HL-60 (cell line): ENCODE measurements at regions not wholly inside any gene's neighbourhood (a gene's known extent, or its start where the extent isn't known, plus 50 kb on each side); places are given as distances from the start of the nearest gene placed in this dataset.

Experiments
- DNase-seq, 2 experiments: peaks; one replicate each; pipeline ENCODE4 v3.0.0-alpha.2; 2010 to 2020; ENCODE audit warnings: low read depth in 1 of 2, low spot score in 1 of 2
- H3K27ac ChIP-seq: fragments of 250-450 bp; sonication (Bioruptor Pico); replicated peaks from 2 replicates; pipeline ENCODE4 v1.5.1; 2020; ENCODE audit warnings: mild to moderate bottlenecking, moderate library complexity
- H3K27me3 ChIP-seq: fragments of 250-450 bp; sonication (Bioruptor Pico); 2 replicates; pipeline ENCODE4 v1.5.1; 2021; ENCODE audit warnings: mild to moderate bottlenecking, moderate library complexity; ENCODE audit not compliant: insufficient read depth, poor library complexity, severe bottlenecking
- H3K4me3 ChIP-seq: replicated peaks from 2 replicates; pipeline ENCODE4 v1.5.1; 2011; ENCODE audit warnings: mild to moderate bottlenecking, control low read depth, low read length; ENCODE audit not compliant: insufficient read depth
- GABPA ChIP-seq: IDR thresholded peaks from 2 replicates; pipeline ENCODE4 v1.6.1; 2012; ENCODE audit warnings: low read depth
- POLR2AphosphoS5 ChIP-seq: IDR thresholded peaks from 2 replicates; pipeline ENCODE4 v1.6.1; 2012; ENCODE audit warnings: low read depth
- SPI1 ChIP-seq: IDR thresholded peaks from 2 replicates; pipeline ENCODE4 v1.6.1; 2012; ENCODE audit warnings: low read depth, mild to moderate bottlenecking, borderline replicate concordance
- TF ChIP-seq, protein P1 (sequence below): IDR thresholded peaks from 2 replicates; pipeline ENCODE4 v1.6.1; 2012; ENCODE audit warnings: low read depth; ENCODE audit not compliant: insufficient replicate concordance
- TF ChIP-seq, protein P2 (sequence below): IDR thresholded peaks from one replicate; pipeline ENCODE4 v1.5.1; 2011; ENCODE audit warnings: low read length, control low read depth, inconsistent platforms; ENCODE audit not compliant: insufficient read depth

DNA sequence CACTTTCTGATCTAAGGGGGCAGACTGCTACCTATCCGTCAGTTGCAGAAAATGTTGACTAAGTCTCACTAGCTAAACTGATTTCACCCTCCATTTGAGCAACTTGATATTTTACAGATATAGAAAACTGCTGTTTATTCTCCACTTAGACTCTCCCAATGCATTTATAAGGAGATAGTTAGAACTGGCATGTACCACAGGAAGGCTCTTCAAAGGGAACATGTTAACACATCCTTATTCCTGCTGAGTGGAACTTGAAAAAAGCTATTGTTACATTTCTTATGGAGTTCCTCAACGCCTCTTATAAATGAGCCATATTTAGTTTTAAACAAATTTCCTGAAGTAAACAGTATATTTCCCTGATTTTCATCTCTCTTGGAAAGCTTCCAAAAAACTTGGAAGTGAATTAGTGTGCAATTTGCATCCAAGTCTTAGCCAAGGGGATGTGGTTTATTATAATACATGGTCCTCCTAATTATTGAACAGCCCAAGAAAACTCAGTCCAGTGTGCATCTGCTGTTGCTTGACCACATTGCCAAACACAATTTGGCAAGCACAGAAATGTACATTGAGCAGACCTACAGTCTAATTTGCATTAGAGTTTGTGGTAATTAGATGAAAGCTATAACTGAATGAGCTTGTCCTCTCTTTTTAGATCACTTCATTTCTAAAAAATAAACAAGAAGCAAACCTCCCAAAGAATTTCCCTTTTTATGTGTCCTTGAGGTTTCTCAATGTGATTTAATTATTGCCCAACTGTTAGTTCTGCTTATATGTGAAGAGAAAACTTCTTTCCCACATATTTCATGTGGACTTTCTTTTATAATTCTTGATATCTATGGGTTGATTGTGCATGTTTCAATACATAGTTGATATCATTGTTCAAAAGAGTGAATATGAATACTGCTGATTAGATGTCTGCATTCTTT, 72.6 kb upstream of the DPH6 start:
- DNase-seq, result no peak
- TF ChIP-seq, protein P1, sequence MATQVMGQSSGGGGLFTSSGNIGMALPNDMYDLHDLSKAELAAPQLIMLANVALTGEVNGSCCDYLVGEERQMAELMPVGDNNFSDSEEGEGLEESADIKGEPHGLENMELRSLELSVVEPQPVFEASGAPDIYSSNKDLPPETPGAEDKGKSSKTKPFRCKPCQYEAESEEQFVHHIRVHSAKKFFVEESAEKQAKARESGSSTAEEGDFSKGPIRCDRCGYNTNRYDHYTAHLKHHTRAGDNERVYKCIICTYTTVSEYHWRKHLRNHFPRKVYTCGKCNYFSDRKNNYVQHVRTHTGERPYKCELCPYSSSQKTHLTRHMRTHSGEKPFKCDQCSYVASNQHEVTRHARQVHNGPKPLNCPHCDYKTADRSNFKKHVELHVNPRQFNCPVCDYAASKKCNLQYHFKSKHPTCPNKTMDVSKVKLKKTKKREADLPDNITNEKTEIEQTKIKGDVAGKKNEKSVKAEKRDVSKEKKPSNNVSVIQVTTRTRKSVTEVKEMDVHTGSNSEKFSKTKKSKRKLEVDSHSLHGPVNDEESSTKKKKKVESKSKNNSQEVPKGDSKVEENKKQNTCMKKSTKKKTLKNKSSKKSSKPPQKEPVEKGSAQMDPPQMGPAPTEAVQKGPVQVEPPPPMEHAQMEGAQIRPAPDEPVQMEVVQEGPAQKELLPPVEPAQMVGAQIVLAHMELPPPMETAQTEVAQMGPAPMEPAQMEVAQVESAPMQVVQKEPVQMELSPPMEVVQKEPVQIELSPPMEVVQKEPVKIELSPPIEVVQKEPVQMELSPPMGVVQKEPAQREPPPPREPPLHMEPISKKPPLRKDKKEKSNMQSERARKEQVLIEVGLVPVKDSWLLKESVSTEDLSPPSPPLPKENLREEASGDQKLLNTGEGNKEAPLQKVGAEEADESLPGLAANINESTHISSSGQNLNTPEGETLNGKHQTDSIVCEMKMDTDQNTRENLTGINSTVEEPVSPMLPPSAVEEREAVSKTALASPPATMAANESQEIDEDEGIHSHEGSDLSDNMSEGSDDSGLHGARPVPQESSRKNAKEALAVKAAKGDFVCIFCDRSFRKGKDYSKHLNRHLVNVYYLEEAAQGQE, result no peak
- no peak for TF ChIP-seq SPI1
- no peak for TF ChIP-seq POLR2AphosphoS5
- TF ChIP-seq, protein P2, sequence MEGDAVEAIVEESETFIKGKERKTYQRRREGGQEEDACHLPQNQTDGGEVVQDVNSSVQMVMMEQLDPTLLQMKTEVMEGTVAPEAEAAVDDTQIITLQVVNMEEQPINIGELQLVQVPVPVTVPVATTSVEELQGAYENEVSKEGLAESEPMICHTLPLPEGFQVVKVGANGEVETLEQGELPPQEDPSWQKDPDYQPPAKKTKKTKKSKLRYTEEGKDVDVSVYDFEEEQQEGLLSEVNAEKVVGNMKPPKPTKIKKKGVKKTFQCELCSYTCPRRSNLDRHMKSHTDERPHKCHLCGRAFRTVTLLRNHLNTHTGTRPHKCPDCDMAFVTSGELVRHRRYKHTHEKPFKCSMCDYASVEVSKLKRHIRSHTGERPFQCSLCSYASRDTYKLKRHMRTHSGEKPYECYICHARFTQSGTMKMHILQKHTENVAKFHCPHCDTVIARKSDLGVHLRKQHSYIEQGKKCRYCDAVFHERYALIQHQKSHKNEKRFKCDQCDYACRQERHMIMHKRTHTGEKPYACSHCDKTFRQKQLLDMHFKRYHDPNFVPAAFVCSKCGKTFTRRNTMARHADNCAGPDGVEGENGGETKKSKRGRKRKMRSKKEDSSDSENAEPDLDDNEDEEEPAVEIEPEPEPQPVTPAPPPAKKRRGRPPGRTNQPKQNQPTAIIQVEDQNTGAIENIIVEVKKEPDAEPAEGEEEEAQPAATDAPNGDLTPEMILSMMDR, result no peak
- no peak for TF ChIP-seq GABPA
- Histone ChIP-seq H3K27ac (no peak overlapping the region), H3K4me3 (no peak overlapping the region), H3K27me3 (no peaks in the 10 kb centered on the region)

DNA sequence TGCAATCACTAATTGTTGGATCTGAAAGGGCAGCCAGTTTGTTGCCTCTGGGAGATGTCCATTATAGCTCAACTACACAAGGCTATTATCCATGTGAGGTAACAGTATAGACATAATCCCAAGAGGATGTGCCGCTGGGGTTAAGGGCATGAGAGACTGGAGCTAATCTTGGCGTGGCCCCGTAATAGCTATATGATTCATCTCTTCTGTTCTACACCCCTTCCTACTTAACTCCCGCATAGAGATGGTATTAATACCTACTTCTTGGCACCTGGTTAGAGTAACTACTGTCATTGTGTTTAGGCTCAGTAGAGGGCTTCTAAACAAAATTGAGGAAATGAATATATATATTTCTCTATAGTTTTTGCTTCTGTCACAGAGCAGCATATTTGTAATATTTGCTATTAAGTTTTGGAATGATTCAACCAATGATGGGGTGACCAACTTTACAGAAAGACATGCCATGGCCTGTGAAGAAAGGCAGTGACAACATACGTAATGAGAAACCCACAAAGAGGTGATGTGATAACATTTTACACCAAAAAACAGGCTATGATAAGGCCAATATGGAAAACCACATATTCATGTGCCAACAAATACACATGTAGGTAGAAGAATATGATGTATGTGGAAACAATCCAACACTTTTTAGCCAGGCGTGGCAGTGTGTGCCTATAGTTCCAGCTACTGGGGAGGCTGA, 76.8 kb upstream of the DPH6 start:
- Histone ChIP-seq H3K4me3 (no peak overlapping the region), H3K27ac (no peak overlapping the region), H3K27me3 (no peaks in the 10 kb centered on the region)
- TF ChIP-seq, protein P2, result no peak
- TF ChIP-seq SPI1 (no peak), POLR2AphosphoS5 (no peak), GABPA (no peak)
- TF ChIP-seq, protein P1, result no peak
- no peak for DNase-seq

DNA sequence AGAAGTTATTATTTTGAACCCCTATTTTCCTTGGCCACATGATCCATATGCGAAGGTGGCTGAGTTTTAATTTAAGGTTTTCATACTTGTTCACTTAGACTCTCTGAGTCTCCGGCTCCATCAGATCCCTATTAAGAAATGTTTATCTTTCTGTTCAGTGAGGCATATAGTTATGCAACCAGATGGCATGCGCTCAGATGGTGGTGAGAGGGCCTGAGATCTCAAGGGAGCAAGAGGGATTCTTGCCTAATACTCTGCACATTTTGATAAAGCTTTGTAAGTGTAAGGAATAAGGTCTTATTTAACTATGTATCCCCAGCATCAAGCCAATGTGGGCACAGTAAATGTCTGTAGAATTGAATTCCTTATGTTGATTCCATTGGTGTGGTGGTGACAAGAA, 78.9 kb upstream of the DPH6 start:
- Histone ChIP-seq H3K4me3 (no peak overlapping the region), H3K27me3 (no peaks in the 10 kb centered on the region), H3K27ac (no peak overlapping the region)
- DNase-seq, result no peak
- TF ChIP-seq, protein P1, result no peak
- TF ChIP-seq, protein P2, result no peak
- TF ChIP-seq SPI1 (no peak), POLR2AphosphoS5 (no peak), GABPA (no peak)
